ENCODE measurements at regions not wholly inside any gene's neighbourhood (a gene's known extent, or its start where the extent isn't known, plus 50 kb on each side); places are given as distances from the start of the nearest gene placed in this dataset.

GRCh38 chr16:9188721-9189120 is 97.3 kb downstream of the HAPSTR1 start:
- no peak for DNase-seq

- DNase-seq = no peak
Observed at GRCh38 chr16:9191274-9191850, 99.9 kb downstream of the HAPSTR1 start.

DNA sequence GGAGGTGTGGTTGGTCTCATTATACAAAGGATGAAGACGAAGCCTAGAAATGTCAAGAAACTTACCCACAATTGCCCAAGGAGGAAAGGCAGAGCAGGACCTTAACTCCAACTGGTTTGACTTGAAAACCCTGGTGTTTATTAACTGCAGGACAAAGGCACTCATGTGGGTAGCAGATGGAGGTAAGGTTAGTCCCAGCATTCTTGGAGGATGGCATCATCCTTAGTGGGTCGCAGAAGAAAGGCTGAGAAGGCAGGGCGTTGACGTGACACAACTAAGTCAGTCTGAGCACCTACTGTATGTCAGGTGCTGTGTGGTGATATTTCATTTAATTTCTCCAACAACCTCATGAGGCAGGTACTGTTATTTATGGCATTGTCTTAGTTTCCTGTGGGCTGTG is 101.3 kb downstream of the HAPSTR1 start:
- DNase-seq = no peak

- no peak for DNase-seq
Observed at GRCh38 chr16:9195287-9195686, 103.8 kb downstream of the HAPSTR1 start.

GRCh38 chr16:9197957-9198661 is 106.7 kb downstream of the HAPSTR1 start:
- DNase-seq = no peak

GRCh38 chr16:9199311-9199710 is 107.9 kb downstream of the HAPSTR1 start:
- no peak for DNase-seq

- no peak for DNase-seq
Observed at GRCh38 chr16:9199751-9200150, 108.3 kb downstream of the HAPSTR1 start.

GRCh38 chr16:9203956-9204355 is 112.5 kb downstream of the HAPSTR1 start:
- DNase-seq = no peak

- DNase-seq = no peak
Observed at GRCh38 chr16:9205661-9206060, 114.2 kb downstream of the HAPSTR1 start.

- DNase-seq = no peak
Observed at GRCh38 chr16:9206156-9206555, 114.7 kb downstream of the HAPSTR1 start.

- DNase-seq = no peak
Observed at GRCh38 chr16:9212621-9213020, 121.2 kb downstream of the HAPSTR1 start.

- no peak for DNase-seq
Observed at GRCh38 chr16:9219813-9220212, 128.4 kb downstream of the HAPSTR1 start.

- no peak for DNase-seq
Observed at GRCh38 chr16:9225527-9226316, 134.3 kb downstream of the HAPSTR1 start.

GRCh38 chr16:9226924-9227323 is 135.5 kb downstream of the HAPSTR1 start:
- no peak for DNase-seq

DNA sequence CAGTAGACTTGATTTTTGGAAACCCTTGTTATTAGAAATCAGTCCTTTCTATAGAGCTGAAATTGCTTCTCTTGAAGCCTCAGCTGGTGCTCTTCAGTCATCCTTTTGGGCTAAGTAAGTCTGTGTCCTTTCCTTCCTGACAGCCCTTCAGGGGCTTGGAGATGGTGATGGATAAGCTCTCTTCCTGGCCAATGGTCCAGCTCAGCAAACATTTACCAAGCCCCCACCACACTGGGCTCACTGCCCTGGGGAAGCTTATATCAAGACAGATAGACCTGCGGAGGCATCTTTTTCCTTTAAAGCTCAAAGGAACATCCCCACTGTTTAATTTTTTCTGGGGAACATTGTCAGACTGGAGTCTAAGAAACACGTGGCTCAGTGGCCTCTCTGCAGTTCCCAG is 139.6 kb downstream of the HAPSTR1 start:
- DNase-seq = no peak

DNA sequence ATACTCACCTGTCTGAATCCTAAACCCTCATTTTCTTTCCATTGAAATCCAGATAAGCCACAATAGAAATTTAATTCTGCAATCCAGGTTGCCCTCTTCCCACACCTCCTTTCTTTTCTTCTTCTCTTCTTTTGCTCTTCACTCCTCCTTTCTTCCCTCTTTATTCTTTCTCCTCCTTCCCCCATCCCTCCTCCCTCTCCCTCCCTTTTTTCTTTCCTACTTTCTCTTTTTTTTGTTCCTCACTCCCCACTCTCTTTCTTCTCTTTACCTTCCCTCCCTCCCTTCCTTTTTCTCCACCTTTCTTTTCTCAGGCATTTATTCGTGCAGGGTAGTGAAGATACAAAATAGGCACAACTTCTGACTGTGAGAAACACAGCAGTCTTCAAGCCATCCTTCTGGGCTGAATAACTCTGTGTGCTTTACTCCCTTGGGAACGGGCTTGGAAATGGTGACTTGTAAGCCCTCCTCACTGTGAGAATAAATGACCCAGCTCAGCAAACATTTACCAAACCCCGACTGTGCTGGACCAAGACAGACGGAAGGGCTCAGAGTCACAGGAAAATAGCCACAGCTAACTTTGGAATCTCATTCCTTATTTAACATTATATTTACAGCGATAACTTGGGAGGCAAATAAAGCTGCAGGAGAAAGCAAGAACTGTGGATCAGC is 140.8 kb downstream of the HAPSTR1 start:
- DNase-seq = no peak

- no peak for DNase-seq
Observed at GRCh38 chr16:9235867-9236266, 144.4 kb downstream of the HAPSTR1 start.

DNA sequence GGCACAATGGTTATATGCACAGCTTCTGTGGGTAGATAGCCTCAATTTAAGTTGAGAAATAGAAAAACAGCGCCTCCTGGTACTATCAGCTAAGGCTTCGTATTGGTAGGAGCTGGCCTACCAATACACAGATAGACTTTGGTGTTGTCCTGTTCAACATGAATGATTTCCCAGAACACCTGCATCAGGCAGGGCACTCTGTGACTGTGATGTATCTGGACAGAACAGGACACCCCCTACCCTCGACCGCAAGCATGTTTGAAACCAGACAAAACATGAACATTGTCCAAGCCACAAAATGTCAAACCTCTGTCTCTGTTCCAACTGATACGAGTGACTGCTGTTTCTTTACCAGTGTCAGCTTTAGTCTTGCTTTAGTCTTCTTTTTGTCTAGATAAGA is 144.9 kb downstream of the HAPSTR1 start:
- DNase-seq = no peak

- DNase-seq = no peak
Observed at GRCh38 chr16:9238346-9238745, 146.9 kb downstream of the HAPSTR1 start.

- no peak for DNase-seq
Observed at GRCh38 chr16:9241177-9241576, 149.7 kb downstream of the HAPSTR1 start.

- no peak for DNase-seq
Observed at GRCh38 chr16:9248162-9248561, 156.7 kb downstream of the HAPSTR1 start.

DNA sequence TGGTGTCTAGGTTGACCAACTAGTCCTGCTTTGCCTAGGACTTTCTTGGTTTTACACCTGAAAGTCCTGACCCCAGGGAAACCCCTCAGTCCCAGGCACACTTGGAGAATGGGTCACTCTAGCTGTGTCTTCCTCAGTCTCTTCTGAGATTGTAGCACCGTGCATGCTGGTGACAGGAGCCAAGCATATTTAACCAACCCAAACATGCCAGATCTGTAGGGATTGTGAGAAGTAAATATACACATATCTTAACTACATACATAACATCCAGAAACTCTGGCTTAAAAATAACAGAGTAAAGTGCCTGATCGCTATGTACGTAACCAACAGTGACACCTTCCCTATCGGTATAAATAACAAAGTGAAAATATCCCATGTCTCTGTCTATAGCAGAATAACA is 158.1 kb downstream of the HAPSTR1 start:
- no peak for DNase-seq

- no peak for DNase-seq
Observed at GRCh38 chr16:9251026-9251425, 159.6 kb downstream of the HAPSTR1 start.

DNA sequence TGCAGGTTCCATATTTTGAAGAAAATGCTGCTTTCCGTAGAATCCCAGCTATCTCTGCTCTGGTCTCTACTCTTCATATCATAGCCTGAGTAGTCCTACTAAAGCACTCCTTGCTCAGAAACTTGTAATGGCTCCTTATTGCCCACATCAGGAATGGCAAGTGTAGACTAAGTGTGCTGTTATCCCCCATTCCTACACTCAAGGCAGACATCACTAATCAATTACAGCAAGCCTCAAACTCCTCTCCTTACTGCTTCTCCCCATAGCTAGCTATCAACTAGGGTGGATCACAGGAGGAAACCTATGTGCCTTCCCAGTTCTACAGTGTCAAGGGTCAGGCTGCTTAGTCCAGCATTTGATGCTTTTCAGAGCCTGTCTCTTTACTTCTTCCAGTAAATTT is 163.4 kb downstream of the HAPSTR1 start:
- no peak for DNase-seq
